ENCODE measurements at regions not wholly inside any gene's neighbourhood (a gene's known extent, or its start where the extent isn't known, plus 50 kb on each side); places are given as distances from the start of the nearest gene placed in this dataset.

DNA sequence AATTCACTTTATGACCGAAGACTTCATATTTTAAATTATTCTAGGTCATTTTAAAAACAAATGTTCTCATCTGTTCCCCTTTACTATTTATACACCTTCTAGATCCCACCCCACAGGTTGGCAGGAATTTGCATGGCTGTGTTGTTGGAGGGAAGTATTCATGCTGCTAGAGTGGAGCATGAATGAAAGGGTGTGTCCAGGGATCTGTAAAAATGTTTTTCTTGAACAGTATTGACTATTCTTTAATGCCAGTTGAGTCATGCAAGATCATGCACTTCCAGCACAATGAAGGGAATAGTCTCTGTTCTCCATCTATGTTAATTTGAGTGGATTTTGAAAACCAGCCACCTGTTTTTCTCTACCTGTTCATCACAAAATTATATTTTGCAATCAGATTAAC is 52.0 kb upstream of the COL3A1 start:
- DNase-seq (ENCODE audit: low spot score) = no peak

Measured in iPS-NIHi11 (cell line).